Ramos (cell line): ENCODE measurements at regions not wholly inside any gene's neighbourhood (a gene's known extent, or its start where the extent isn't known, plus 50 kb on each side); places are given as distances from the start of the nearest gene placed in this dataset.

Experiments
- in situ Hi-C: fragments of 300-500 bp; cut with MboI; formaldehyde crosslinking; loops from one replicate; pipeline ENCODE4 v1.14.3; 2022; ENCODE audit warnings: low sequenced_read_pairs; ENCODE audit not compliant: unreplicated experiment

- in situ Hi-C loops, result no loop called here
Measured at GRCh38 chr3:18127859-18128681, 297.1 kb downstream of the SATB1 start.

- in situ Hi-C loops, result no loop called here
Measured at GRCh38 chr3:18127174-18127858, 297.8 kb downstream of the SATB1 start.

GRCh38 chr3:18126772-18127171, 298.4 kb downstream of the SATB1 start:
- in situ Hi-C loops, result no loop called here

DNA sequence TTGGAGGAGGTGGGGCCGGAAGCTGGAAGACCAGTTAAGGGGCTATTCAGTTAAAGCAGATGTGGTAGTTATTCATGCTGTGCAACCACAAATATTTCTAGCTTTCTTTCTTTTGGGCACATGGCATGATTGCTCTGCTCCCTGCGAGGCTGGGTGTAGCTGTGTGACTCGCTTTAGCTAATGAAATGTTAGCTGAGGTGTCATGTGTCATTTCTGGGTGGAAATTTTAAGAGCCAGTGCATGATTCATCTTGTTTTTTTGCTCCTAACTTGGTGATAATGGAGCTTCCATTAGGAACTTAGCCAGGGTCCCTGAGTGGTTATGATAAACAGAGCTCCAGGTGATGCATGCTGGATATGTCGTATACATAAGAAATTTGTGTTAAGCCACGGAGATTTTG, 300.6 kb downstream of the SATB1 start:
- in situ Hi-C loops, result no loop called here

GRCh38 chr3:18122264-18122663, 302.9 kb downstream of the SATB1 start:
- in situ Hi-C loops, result no loop called here

DNA sequence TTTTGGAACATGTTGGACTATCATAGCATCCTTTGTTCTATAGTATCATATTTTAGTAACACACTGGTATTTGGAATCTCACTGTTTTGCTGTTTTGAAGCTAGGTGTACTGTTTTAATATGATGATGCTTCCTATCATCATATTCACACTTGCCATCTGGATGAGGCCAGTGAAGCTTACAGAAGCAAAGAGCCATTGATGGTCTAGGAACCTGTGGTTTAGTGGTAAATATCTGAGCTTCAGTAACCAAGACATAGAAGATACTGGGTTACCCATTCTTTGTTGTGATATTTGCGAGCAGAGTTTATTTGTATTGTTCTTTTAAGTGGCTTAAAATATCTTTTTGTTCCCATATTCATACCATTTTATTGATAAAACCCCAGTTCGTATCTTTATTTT, 304.1 kb downstream of the SATB1 start:
- in situ Hi-C loops, result no loop called here

GRCh38 chr3:18119866-18120265, 305.3 kb downstream of the SATB1 start:
- in situ Hi-C loops, result no loop called here

- in situ Hi-C loops, result no loop called here
Measured at GRCh38 chr3:18114894-18115293, 310.2 kb downstream of the SATB1 start.

- in situ Hi-C loops, result no loop called here
Measured at GRCh38 chr3:18113417-18113816, 311.7 kb downstream of the SATB1 start.

DNA sequence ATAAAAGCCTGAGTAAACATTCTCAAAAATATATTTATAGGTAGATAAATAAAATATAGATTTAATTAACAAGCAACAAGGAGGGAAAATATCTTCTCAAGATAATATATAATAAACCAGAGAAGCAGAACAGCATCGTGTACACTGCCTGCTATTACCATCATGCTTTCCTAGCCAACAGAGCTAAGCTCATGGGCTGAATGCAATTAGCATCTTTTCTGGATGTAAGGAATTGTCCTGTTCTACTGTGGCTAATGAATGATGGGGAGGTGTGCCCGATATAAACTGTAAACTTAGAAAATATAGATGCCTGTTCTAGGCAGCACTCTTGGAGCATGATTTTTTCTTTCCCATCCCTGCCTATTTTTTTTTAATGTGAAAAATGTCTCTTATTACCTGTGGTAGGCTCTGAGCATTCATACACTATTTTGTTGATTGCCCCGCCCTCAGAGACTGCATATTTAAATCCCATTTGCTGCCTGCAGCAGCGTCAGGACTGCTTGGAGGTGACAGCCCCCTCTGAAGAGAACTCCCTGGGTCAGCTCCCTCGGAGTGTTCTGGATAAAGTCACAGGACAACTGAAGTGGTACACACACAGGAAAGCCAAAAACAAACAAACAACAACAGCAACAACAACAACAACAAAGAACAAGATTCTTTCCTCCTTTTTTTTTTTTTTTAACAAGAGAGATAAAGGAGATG, 312.3 kb downstream of the SATB1 start:
- in situ Hi-C loops, result no loop called here

- in situ Hi-C loops, result no loop called here
Measured at GRCh38 chr3:18111796-18112232, 313.3 kb downstream of the SATB1 start.

DNA sequence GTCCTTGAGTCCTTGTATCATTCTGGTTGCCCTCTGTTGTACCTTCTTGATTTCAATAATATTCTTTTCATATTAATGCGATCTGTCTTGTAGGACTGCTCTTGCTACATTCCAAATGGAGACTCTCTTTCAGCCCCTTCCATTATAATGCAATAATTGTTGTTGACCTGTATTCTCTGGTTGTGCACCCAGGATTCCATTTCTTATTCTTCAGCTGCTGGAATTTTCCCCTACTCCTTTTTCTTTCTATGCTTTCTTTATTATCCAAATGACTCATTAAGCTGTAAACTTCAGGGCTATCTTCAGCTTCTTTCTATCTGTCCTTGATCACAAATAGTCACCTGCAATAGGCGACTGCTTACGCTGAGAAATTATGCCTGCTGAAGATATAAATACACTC, 321.5 kb downstream of the SATB1 start:
- in situ Hi-C loops, result no loop called here

DNA sequence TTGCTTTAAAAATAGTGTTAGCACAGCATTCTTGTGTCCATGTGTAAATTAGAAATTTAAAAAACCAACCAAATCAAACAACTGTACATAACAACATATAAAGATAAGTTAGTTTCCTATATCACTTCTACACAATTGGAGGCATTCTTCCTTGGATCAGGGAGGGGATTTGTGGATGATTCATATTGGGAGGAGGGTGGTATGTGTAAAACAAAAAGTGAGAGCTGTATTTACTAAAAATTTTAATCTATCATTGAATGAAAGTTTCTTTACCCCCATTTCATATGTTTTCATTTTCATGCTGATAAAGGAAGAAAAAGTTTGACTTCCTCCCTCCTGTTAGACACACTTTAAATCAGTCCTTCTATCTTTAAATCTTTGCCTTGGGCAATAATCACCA, 325.0 kb downstream of the SATB1 start:
- in situ Hi-C loops, result no loop called here

DNA sequence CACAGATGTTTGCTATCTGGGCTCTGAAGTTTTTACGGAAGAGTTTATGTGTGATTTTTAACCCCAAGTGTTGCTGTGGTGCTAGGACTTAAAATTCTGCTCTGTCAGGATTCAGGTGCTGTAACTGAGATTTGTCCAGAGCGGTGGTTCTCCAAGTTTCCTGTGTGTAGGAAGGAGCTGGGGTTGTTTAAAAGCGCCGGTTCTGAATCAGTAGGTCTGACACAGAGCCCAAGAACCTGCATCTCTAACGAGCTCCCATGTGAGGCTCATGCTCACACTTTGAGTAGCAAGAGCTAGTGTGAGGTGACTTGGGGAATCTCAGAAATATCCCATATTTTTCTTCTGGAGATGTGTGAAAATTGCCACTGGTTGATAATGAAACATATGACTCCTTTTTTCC, 325.5 kb downstream of the SATB1 start:
- in situ Hi-C loops, result no loop called here

DNA sequence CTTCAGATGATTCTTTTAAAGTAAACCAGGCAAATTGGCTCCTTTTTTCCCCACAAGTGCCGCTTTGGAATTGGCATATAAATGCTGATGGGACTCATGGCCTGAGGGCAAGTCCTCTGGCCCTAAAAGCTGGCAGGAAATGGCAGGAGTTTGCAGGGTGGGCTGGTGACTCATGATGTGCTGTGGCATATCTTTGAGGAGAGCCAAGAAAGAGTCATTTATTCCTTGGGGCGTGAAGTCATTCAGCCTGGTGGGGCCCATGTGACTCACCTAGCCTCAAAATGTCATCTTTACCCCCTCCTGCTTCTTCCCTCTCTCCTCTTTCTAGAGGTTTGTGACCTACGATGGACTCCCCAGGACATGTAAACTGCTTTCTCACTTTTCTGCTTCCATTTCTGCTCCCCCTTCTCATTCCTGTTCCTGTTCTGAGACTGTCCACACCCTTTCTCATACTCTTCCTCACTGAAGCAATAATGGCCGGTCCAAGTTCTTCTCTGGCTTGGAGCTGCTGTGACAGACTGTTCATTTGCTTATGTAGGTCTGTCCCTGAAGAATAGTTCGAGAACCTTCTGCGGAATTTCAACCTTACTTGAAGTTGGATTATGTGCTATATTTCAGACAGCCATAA, 326.1 kb downstream of the SATB1 start:
- in situ Hi-C loops, result no loop called here

DNA sequence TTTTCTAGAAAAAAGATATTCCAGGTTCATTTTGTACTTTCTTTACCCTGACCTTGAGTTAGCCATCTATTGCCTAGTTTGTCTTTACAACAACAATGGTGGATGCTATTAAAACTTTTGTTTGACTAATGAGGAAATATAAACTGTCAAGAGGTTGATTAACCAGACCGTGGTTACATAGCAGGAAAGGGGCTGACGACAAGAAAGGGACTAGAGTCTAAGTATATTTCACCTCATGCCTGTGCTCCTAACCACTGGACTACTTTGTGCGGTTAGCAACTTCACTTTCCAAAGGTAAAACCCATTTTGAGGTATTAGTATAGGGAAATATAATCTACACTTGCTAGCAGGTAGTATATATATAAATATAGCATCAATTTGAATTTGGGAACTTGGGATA, 327.1 kb downstream of the SATB1 start:
- in situ Hi-C loops, result no loop called here

- in situ Hi-C loops, result no loop called here
Measured at GRCh38 chr3:18097473-18097872, 327.7 kb downstream of the SATB1 start.

- in situ Hi-C loops, result no loop called here
Measured at GRCh38 chr3:18092726-18093125, 332.4 kb downstream of the SATB1 start.

- in situ Hi-C loops, result no loop called here
Measured at GRCh38 chr3:18090377-18090776, 334.8 kb downstream of the SATB1 start.

GRCh38 chr3:18087988-18088387, 337.2 kb downstream of the SATB1 start:
- in situ Hi-C loops, result no loop called here

GRCh38 chr3:18086760-18087159, 338.4 kb downstream of the SATB1 start:
- in situ Hi-C loops, result no loop called here
